ENCODE measurements at regions not wholly inside any gene's neighbourhood (a gene's known extent, or its start where the extent isn't known, plus 50 kb on each side); places are given as distances from the start of the nearest gene placed in this dataset.

DNA sequence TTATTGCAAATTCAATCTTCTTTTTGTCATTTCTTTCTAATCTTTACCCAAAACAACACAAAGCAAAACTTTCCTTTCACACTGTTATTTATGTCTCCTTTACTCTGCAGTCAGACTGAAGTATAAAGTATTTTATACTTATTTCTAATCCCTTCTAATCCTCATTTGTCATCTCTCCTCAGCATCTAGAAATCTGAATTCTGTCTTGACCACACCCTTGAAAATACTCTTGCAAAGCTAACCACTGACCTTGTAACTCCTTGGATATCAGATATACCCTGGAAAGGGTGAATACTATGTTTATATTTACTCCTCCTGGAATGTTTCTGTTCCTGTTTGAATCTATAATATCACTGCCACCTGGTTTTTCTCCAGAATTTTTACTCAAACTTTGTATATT lies 481.1 kb downstream of the ZNF385D start:
- TF ChIP-seq EZH2 (IDR thresholded peaks at IDR 0.05; ENCODE audit: borderline replicate concordance, insufficient read depth, low read length, poor library complexity, severe bottlenecking) = no peak
- no peak for TF ChIP-seq REST (IDR thresholded peaks at IDR 0.05; ENCODE audit: borderline replicate concordance)

All from neural cell (in vitro differentiated cells).